GM12878 (cell line): ENCODE measurements at regions not wholly inside any gene's neighbourhood (a gene's known extent, or its start where the extent isn't known, plus 50 kb on each side); places are given as distances from the start of the nearest gene placed in this dataset.

ENCODE experiments used
- ATF3 ChIP-seq: IDR thresholded peaks from 2 replicates; pipeline ENCODE4 v1.6.1; 2011; ENCODE audit warnings: low read depth, mild to moderate bottlenecking, low read length, moderate library complexity, borderline replicate concordance; ENCODE audit errors: extremely low read depth
- CTCF ChIP-seq, 3 experiments: IDR thresholded peaks in 2 of 3; conservative IDR thresholded peaks in 1 of 3; 2 replicates each; pipeline ENCODE4 v1.5.1; 2011; ENCODE audit warnings: low read depth in 3 of 3, low read length in 3 of 3, mild to moderate bottlenecking in 3 of 3, control low read depth in 2 of 3, moderate library complexity in 2 of 3, inconsistent platforms in 1 of 3, mixed read lengths in 1 of 3; ENCODE audit not compliant: control insufficient read depth in 2 of 3, insufficient read depth in 1 of 3; ENCODE audit errors: extremely low read depth in 1 of 3
- DPF2 ChIP-seq: fragments of 450-650 bp; IDR thresholded peaks from 2 replicates; pipeline ENCODE4 v1.6.1; 2017; ENCODE audit warnings: mild to moderate bottlenecking
- USF2 ChIP-seq: IDR thresholded peaks from 2 replicates; pipeline ENCODE4 v1.6.1; 2011; ENCODE audit warnings: low read depth, low read length, improper control_type of control experiment, borderline replicate concordance
- ZBTB11 ChIP-seq: fragments of 450-650 bp; formaldehyde crosslinking; IDR thresholded peaks from 2 replicates; pipeline ENCODE4 v1.5.0; 2022; ENCODE audit warnings: mild to moderate bottlenecking, missing genetic modification characterization

GRCh38 chr1:219430419-219430818 is 182.5 kb downstream of the ZC3H11B start:
- TF ChIP-seq CTCF (IDR thresholded peaks at IDR 0.05 in 2 of 3, conservative IDR thresholded peaks at IDR 0.05 in 1 of 3; ENCODE audit: control insufficient read depth in 2 of 3, extremely low read depth in 1 of 3, insufficient read depth in 1 of 3, low read depth in 3 of 3, low read length in 3 of 3) (no peak), ZBTB11 (no peak), USF2 (no peak), DPF2 (no peak), ATF3 (no peak)
